ENCODE measurements at regions not wholly inside any gene's neighbourhood (a gene's known extent, or its start where the extent isn't known, plus 50 kb on each side); places are given as distances from the start of the nearest gene placed in this dataset.

GRCh38 chr7:20534543-20534942 is 80.9 kb upstream of the ABCB5 start:
- no peaks in the 10 kb centered on the region for H3F3A ChIP-seq (ENCODE audit: low read length, unreplicated experiment)
- no peaks in the 10 kb centered on the region for H3K79me2 ChIP-seq (ENCODE audit: low read length)
- no peaks in the 10 kb centered on the region for H3K9me3 ChIP-seq (ENCODE audit: low read length)
- DNase-seq = no peak
- BruUV-seq (replicated peaks) = no TSS peak
- no peaks in the 10 kb centered on the region for H3K9me2 ChIP-seq (replicated peaks; ENCODE audit: low read length)
- ChIA-PET CTCF (no interaction called here), POLR2A (ENCODE audit: unreplicated experiment) (no interaction called here)
- H3K4me2 ChIP-seq (ENCODE audit: low read length) = no peak overlapping the region
- H3K27ac ChIP-seq (ENCODE audit: low read length) = no peak overlapping the region
- intact Hi-C loops (cut with micrococcal nuclease) = loop anchor here (5.0 to 10.0 kb wide), 2 partner anchors 202 to 790 kb away; partner anchors contain the start of gene ITGB8
- no peak overlapping the region for H3K4me3 ChIP-seq (ENCODE audit: low read length)
- H3K27me3 ChIP-seq (ENCODE audit: low read length) = no peaks in the 10 kb centered on the region
- H3K4me1 ChIP-seq (ENCODE audit: insufficient read depth, low read length) = peaks cover 9% of the 10 kb centered on the region
- no peak for TF ChIP-seq EZH2phosphoT487 (IDR thresholded peaks at IDR 0.05; ENCODE audit: borderline replicate concordance, low read length)
- TF ChIP-seq EZH2 (IDR thresholded peaks at IDR 0.05; ENCODE audit: low read length, unreplicated experiment) = no peak
- TF ChIP-seq, protein P1, sequence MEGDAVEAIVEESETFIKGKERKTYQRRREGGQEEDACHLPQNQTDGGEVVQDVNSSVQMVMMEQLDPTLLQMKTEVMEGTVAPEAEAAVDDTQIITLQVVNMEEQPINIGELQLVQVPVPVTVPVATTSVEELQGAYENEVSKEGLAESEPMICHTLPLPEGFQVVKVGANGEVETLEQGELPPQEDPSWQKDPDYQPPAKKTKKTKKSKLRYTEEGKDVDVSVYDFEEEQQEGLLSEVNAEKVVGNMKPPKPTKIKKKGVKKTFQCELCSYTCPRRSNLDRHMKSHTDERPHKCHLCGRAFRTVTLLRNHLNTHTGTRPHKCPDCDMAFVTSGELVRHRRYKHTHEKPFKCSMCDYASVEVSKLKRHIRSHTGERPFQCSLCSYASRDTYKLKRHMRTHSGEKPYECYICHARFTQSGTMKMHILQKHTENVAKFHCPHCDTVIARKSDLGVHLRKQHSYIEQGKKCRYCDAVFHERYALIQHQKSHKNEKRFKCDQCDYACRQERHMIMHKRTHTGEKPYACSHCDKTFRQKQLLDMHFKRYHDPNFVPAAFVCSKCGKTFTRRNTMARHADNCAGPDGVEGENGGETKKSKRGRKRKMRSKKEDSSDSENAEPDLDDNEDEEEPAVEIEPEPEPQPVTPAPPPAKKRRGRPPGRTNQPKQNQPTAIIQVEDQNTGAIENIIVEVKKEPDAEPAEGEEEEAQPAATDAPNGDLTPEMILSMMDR (conservative IDR thresholded peaks at IDR 0.05; ENCODE audit: low read depth, low read length) = no peak
- H4K20me1 ChIP-seq (ENCODE audit: low read length) = no peaks in the 10 kb centered on the region
- no peaks in the 10 kb centered on the region for H3K36me3 ChIP-seq (ENCODE audit: low read depth, low read length)
- H3K9ac ChIP-seq (ENCODE audit: low read length) = no peak overlapping the region
- no peak overlapping the region for H2AFZ ChIP-seq (ENCODE audit: low read length)
- no peak for ATAC-seq

DNA sequence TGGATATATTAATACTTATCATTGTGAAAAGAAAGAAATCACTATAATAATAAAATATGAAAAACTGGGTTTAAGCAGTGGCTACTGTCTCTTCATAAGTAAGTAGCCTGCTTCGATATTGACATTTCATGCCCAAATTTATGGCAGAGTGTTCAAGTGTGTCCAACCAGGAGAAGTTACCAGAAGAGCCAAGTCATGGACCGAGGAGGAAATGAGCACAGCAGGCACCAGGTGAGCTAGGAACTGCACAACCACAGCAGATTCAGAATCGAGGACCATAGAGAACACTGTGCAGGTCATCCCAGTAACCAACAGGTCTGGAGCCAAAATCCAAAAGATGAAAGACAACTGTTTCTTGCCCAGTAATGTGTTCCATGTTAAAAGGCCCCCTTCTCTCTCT is 79.9 kb upstream of the ABCB5 start:
- Histone ChIP-seq H3K9ac (ENCODE audit: low read length) (no peak overlapping the region), H3K9me2 (replicated peaks; ENCODE audit: low read length) (no peaks in the 10 kb centered on the region), H4K20me1 (ENCODE audit: low read length) (no peaks in the 10 kb centered on the region), H3K36me3 (ENCODE audit: low read depth, low read length) (no peaks in the 10 kb centered on the region), H2AFZ (ENCODE audit: low read length) (no peak overlapping the region), H3F3A (ENCODE audit: low read length, unreplicated experiment) (no peaks in the 10 kb centered on the region), H3K4me3 (ENCODE audit: low read length) (no peak overlapping the region), H3K4me1 (ENCODE audit: insufficient read depth, low read length) (peaks cover 9% of the 10 kb centered on the region), H3K27ac (ENCODE audit: low read length) (no peak overlapping the region), H3K9me3 (ENCODE audit: low read length) (no peaks in the 10 kb centered on the region), H3K27me3 (ENCODE audit: low read length) (no peaks in the 10 kb centered on the region), H3K79me2 (ENCODE audit: low read length) (no peaks in the 10 kb centered on the region), H3K4me2 (ENCODE audit: low read length) (no peak overlapping the region)
- TF ChIP-seq EZH2 (IDR thresholded peaks at IDR 0.05; ENCODE audit: low read length, unreplicated experiment) = no peak
- TF ChIP-seq, protein P1 (conservative IDR thresholded peaks at IDR 0.05; ENCODE audit: low read depth, low read length) = no peak
- TF ChIP-seq EZH2phosphoT487 (IDR thresholded peaks at IDR 0.05; ENCODE audit: borderline replicate concordance, low read length) = no peak
- BruUV-seq (replicated peaks) = no TSS peak
- ChIA-PET CTCF (no interaction called here), POLR2A (ENCODE audit: unreplicated experiment) (no interaction called here)
- ATAC-seq (no peak), DNase-seq (no peak)
- intact Hi-C loops (cut with micrococcal nuclease) = loop anchor here (10.0 kb wide), 1 partner anchor 791 kb away; no protein-coding TSS in a partner anchor

GRCh38 chr7:20539201-20539600 is 76.3 kb upstream of the ABCB5 start:
- no peaks in the 10 kb centered on the region for H3K9me2 ChIP-seq (replicated peaks; ENCODE audit: low read length)
- H3K4me1 ChIP-seq (ENCODE audit: insufficient read depth, low read length) = peaks cover 9% of the 10 kb centered on the region; the same call in 1 of the 2 replicates
- intact Hi-C loops (cut with micrococcal nuclease) = loop anchor here (1.0 to 10.0 kb wide), 2 partner anchors 59 to 794 kb away; no protein-coding TSS in a partner anchor
- CTCF ChIA-PET = interaction anchor here (0.6 to 1.0 kb wide), 4 partner anchors 10 to 755 kb away, joined by 3 to 10 read pairs (median 5); no protein-coding TSS in a partner anchor
- DNase-seq (peak; percentile 68), ATAC-seq (peak; percentile 74; the same call in 1 of the 2 replicates)
- H2AFZ ChIP-seq (ENCODE audit: low read length) = no peak overlapping the region
- no peak overlapping the region for H3K4me3 ChIP-seq (ENCODE audit: low read length)
- H3F3A ChIP-seq (ENCODE audit: low read length, unreplicated experiment) = no peaks in the 10 kb centered on the region
- H3K4me2 ChIP-seq (ENCODE audit: low read length) = no peak overlapping the region
- H3K27ac ChIP-seq (ENCODE audit: low read length) = no peak overlapping the region
- H4K20me1 ChIP-seq (ENCODE audit: low read length) = no peaks in the 10 kb centered on the region
- H3K36me3 ChIP-seq (ENCODE audit: low read depth, low read length) = no peaks in the 10 kb centered on the region
- H3K9me3 ChIP-seq (ENCODE audit: low read length) = no peaks in the 10 kb centered on the region
- no peak for TF ChIP-seq EZH2 (IDR thresholded peaks at IDR 0.05; ENCODE audit: low read length, unreplicated experiment)
- TF ChIP-seq, protein P1 (conservative IDR thresholded peaks at IDR 0.05; ENCODE audit: low read depth, low read length) = peak; percentile 72
- TF ChIP-seq EZH2phosphoT487 (IDR thresholded peaks at IDR 0.05; ENCODE audit: borderline replicate concordance, low read length) = no peak
- H3K9ac ChIP-seq (ENCODE audit: low read length) = no peak overlapping the region
- no peaks in the 10 kb centered on the region for H3K79me2 ChIP-seq (ENCODE audit: low read length)
- POLR2A ChIA-PET (ENCODE audit: unreplicated experiment) = no interaction called here
- no TSS peak for BruUV-seq (replicated peaks)
- no peaks in the 10 kb centered on the region for H3K27me3 ChIP-seq (ENCODE audit: low read length)
